Astrocyte of the cerebellum (primary cell): ENCODE measurements at regions not wholly inside any gene's neighbourhood (a gene's known extent, or its start where the extent isn't known, plus 50 kb on each side); places are given as distances from the start of the nearest gene placed in this dataset.

Experiments
- DNase-seq: peaks from one replicate; pipeline ENCODE4 v3.0.0-alpha.2; 2011; ENCODE audit warnings: low read depth
- H3K4me3 ChIP-seq: 2 replicates; pipeline ENCODE4 v1.5.1; 2011; ENCODE audit warnings: mild to moderate bottlenecking, low read depth, low read length, moderate library complexity
- CTCF ChIP-seq: IDR thresholded peaks from 2 replicates; pipeline ENCODE4 v1.5.1; 2012; ENCODE audit warnings: low read length, low read depth, moderate library complexity, mild to moderate bottlenecking; ENCODE audit errors: missing control alignments
- in situ Hi-C: cut with HindIII; loops from 2 replicates; pipeline ENCODE4 v1.10.0; 2017; ENCODE audit warnings: low sequenced_read_pairs

GRCh38 chr13:111420113-111420876 lies 99.9 kb downstream of the TEX29 start:
- in situ Hi-C loops: no loop called here
- no peak overlapping the region for H3K4me3 ChIP-seq
- no peak for DNase-seq
- no peak for TF ChIP-seq CTCF

- no peak for TF ChIP-seq CTCF
- DNase-seq: no peak
- in situ Hi-C loops: no loop called here
- no peak overlapping the region for H3K4me3 ChIP-seq
These were observed 100.8 kb downstream of the TEX29 start for GRCh38 chr13:111421216-111421615.

- TF ChIP-seq CTCF: no peak
- DNase-seq: no peak
- in situ Hi-C loops: no loop called here
- H3K4me3 ChIP-seq: no peak overlapping the region
These were observed 101.9 kb downstream of the TEX29 start for GRCh38 chr13:111422348-111422747.

- DNase-seq: no peak
- in situ Hi-C loops: no loop called here
- no peak for TF ChIP-seq CTCF
- H3K4me3 ChIP-seq: no peak overlapping the region
These were observed 102.8 kb downstream of the TEX29 start for GRCh38 chr13:111423168-111423785.

GRCh38 chr13:111424134-111424533 lies 103.7 kb downstream of the TEX29 start:
- in situ Hi-C loops: no loop called here
- no peak for TF ChIP-seq CTCF
- no peak overlapping the region for H3K4me3 ChIP-seq
- no peak for DNase-seq

- TF ChIP-seq CTCF: no peak
- no peak overlapping the region for H3K4me3 ChIP-seq
- in situ Hi-C loops: no loop called here
- DNase-seq: no peak
These were observed 104.9 kb downstream of the TEX29 start for GRCh38 chr13:111425326-111425725.
